Calu3 (cell line): ENCODE measurements at regions not wholly inside any gene's neighbourhood (a gene's known extent, or its start where the extent isn't known, plus 50 kb on each side); places are given as distances from the start of the nearest gene placed in this dataset.

Experiments used
- BruUV-seq: library from RNA; stranded (reverse); fragments of 400-500 nt; replicated peaks from 2 replicates; lab custom pipeline; 2021; lab: Mats Ljungman, UMichigan
- CTCF ChIA-PET: fragments of 300-600 bp; sonication (Branson Sonifier 250); formaldehyde crosslinking; loops from one replicate; lab custom pipeline; 2022; ENCODE audit warnings: antibody characterized with exemption; lab: Charles Lee
- DNase-seq: peaks from one replicate; pipeline ENCODE4 v3.0.0; 2022
- H3K27ac Mint-ChIP-seq: one replicate; pipeline ENCODE4 v1.8.0; 2022; ENCODE audit warnings: mixed read lengths; ENCODE audit not compliant: unreplicated experiment
- H3K27me3 Mint-ChIP-seq: one replicate; pipeline ENCODE4 v1.8.0; 2022; ENCODE audit warnings: mixed read lengths; ENCODE audit not compliant: unreplicated experiment
- H3K36me3 Mint-ChIP-seq: one replicate; pipeline ENCODE4 v1.8.0; 2022; ENCODE audit warnings: mild to moderate bottlenecking, moderate library complexity, mixed read lengths; ENCODE audit not compliant: insufficient read depth, unreplicated experiment
- H3K4me1 Mint-ChIP-seq: one replicate; pipeline ENCODE4 v1.8.0; 2022; ENCODE audit warnings: mild to moderate bottlenecking, low read depth, mixed read lengths; ENCODE audit not compliant: unreplicated experiment
- H3K4me3 Mint-ChIP-seq: one replicate; pipeline ENCODE4 v1.8.0; 2022; ENCODE audit warnings: mild to moderate bottlenecking, low read depth, moderate library complexity, mixed read lengths; ENCODE audit not compliant: unreplicated experiment
- H3K9me3 Mint-ChIP-seq: one replicate; pipeline ENCODE4 v1.8.0; 2022; ENCODE audit warnings: low read depth, mixed read lengths; ENCODE audit not compliant: unreplicated experiment
- intact Hi-C: fragments of 100-400 bp; cut with micrococcal nuclease; formaldehyde crosslinking; loops from one replicate; pipeline ENCODE4 v1.10.0; 2022; ENCODE audit not compliant: unreplicated experiment
- TF ChIP-seq, protein P1 (sequence below): fragments of 200-600 bp; IDR thresholded peaks from one replicate; pipeline ENCODE4 v1.8.0; 2022; ENCODE audit warnings: antibody characterized with exemption; ENCODE audit not compliant: unreplicated experiment

DNA sequence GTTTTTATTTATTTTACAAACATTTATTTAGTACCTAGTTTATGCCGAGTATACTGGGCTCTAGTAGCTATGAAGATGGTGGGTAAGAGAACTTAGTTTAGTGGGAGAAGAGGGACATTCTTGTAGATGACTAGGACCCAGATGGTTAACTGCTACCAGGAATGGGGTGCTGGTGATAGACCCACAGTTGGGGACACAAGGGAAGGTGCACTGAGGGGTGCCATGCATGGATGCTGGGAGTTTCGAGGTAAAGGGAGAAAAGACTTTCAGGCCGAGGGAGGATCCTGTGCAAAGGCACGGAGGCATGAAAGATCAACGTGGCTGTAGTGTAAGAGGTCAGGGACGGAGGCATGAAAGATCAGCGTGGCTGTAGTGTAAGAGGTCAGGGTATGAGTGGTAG is 204.2 kb upstream of the HABP2 start:
- DNase-seq: no peak
- Mint-ChIP-seq H3K27me3 (peaks cover 78% of the 10 kb centered on the region), H3K27ac (no peak overlapping the region), H3K36me3 (no peaks in the 10 kb centered on the region), H3K4me3 (no peak overlapping the region), H3K9me3 (peaks cover 4% of the 10 kb centered on the region), H3K4me1 (no peaks in the 10 kb centered on the region)
- no TSS peak for BruUV-seq
- intact Hi-C loops: no loop called here
- CTCF ChIA-PET: no interaction called here
- TF ChIP-seq, protein P1, sequence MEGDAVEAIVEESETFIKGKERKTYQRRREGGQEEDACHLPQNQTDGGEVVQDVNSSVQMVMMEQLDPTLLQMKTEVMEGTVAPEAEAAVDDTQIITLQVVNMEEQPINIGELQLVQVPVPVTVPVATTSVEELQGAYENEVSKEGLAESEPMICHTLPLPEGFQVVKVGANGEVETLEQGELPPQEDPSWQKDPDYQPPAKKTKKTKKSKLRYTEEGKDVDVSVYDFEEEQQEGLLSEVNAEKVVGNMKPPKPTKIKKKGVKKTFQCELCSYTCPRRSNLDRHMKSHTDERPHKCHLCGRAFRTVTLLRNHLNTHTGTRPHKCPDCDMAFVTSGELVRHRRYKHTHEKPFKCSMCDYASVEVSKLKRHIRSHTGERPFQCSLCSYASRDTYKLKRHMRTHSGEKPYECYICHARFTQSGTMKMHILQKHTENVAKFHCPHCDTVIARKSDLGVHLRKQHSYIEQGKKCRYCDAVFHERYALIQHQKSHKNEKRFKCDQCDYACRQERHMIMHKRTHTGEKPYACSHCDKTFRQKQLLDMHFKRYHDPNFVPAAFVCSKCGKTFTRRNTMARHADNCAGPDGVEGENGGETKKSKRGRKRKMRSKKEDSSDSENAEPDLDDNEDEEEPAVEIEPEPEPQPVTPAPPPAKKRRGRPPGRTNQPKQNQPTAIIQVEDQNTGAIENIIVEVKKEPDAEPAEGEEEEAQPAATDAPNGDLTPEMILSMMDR: no peak

DNA sequence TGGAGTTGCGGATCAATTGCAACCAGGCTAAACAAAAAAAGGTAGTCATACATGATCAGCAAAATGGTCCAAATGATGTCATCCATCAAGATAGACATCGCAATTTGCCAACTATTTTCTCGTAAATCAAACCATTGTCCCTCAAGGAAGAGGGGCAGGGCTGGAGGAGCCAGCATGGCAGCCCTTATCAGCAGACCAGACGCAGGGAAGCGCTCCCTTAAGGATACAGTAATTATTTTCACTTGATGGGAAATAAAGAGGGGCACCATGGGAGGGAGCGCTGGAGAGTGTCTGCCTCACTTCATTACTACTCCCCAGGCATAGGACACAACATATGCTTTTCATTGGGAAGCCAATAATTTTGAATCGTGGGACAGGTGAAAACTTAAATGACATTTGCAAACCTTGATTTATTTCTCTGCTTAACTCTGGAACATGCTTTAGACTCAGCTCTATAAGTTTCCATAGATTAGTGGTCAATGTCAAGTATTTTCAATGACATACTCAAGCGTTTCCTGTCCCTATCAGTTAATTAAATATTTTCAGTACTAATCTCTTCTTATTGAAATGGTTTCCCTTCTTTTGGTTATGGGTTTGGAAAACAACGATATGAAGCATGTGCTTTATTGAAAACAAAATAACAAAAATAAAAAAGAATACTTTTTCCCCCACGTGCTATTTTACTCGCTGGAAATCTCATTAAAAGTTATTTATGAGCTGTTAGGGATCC is 202.4 kb upstream of the HABP2 start:
- H3K9me3 Mint-ChIP-seq: peaks cover 4% of the 10 kb centered on the region
- CTCF ChIA-PET: no interaction called here
- TF ChIP-seq, protein P1: no peak
- no peaks in the 10 kb centered on the region for H3K36me3 Mint-ChIP-seq
- DNase-seq: no peak
- H3K4me3 Mint-ChIP-seq: no peak overlapping the region
- intact Hi-C loops: no loop called here
- H3K27ac Mint-ChIP-seq: no peak overlapping the region
- BruUV-seq: no TSS peak
- no peaks in the 10 kb centered on the region for H3K4me1 Mint-ChIP-seq
- peaks cover 83% of the 10 kb centered on the region for H3K27me3 Mint-ChIP-seq

DNA sequence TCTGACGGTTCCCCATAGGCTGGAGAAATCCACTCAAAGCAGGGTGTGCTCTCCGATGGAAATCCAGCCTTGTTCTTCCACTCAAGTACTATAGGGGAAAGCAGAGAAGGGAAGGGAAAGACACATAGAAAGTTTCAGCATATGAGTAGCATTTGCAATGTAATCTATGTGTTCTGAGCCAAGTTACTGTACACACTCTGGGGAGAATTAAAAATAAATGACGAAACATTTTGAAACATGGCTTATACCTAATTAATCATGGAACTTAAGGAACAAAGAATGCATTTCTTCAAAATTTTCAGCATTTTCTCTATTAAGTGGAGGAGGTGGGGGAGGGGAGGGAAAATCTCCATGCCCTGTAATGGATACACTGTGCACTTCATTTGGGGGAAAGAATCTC is 198.1 kb upstream of the HABP2 start:
- no peak for DNase-seq
- peaks cover 80% of the 10 kb centered on the region for H3K27me3 Mint-ChIP-seq

DNA sequence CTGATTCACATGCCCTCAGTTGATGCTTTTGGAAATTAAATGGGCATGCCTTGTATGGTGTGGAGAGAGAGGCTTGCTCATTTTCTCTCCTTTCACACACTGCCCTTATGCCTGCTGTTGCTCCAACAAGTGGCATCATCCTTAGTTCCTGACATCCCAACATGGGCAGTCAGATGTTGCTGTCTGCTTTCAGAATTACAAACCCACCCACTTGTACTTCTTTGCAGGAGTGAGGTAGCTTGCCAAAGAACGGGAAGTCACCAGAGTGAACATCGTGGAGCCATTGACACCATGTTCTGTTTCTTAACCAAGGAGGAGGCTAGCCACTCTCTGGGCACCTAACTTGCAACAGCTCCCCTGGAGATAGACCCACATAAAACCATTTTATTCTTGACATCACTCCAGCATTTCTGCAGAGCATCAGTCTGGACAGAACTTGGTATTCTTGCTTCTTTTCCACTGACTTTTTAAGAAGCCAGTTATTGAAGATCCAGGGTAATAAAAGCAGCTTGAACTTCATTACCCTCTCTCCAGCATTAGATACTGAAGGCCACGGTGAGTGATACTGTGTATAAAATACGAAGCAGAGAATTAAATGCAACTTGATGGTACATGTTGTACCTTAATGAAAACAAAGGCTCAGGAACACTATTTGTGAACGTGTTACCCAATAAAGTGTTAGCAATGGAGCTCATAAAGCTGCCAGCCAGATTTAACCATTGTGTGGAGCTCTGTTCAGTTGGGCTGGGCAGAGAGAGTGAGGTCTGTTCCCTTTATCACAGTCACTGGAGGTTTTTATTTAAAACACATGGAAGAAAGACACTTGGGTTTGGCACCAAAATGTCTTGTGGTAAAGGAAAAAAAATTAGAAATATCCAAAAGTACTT is 195.8 kb upstream of the HABP2 start:
- no peak overlapping the region for H3K4me3 Mint-ChIP-seq
- peaks cover 86% of the 10 kb centered on the region for H3K27me3 Mint-ChIP-seq
- CTCF ChIA-PET: no interaction called here
- intact Hi-C loops: no loop called here
- BruUV-seq: no TSS peak
- no peaks in the 10 kb centered on the region for H3K9me3 Mint-ChIP-seq
- no peaks in the 10 kb centered on the region for H3K36me3 Mint-ChIP-seq
- H3K4me1 Mint-ChIP-seq: no peaks in the 10 kb centered on the region
- TF ChIP-seq, protein P1: no peak
- H3K27ac Mint-ChIP-seq: no peak overlapping the region
- DNase-seq: no peak

More for the DNA sequence above, 198.1 kb upstream of the HABP2 start:
- Mint-ChIP-seq H3K9me3 (no peaks in the 10 kb centered on the region), H3K4me3 (no peak overlapping the region), H3K27ac (no peak overlapping the region), H3K36me3 (no peaks in the 10 kb centered on the region), H3K4me1 (no peaks in the 10 kb centered on the region)
- CTCF ChIA-PET: no interaction called here
- BruUV-seq: no TSS peak
- intact Hi-C loops: no loop called here
- TF ChIP-seq, protein P1: no peak
